SK-N-SH (cell line): ENCODE measurements at regions not wholly inside any gene's neighbourhood (a gene's known extent, or its start where the extent isn't known, plus 50 kb on each side); places are given as distances from the start of the nearest gene placed in this dataset.

Source experiments
- CTCF ChIA-PET: fragments of 300-600, 350-600 bp; formaldehyde crosslinking; extraction: SDS; loops from one replicate; lab custom pipeline; 2021; lab: Yijun Ruan, JAX
- POLR2A ChIA-PET: fragments of 350-600 bp; sonication (Branson Sonifier 250); formaldehyde crosslinking; extraction: SDS; loops from one replicate; lab custom pipeline; 2020; ENCODE audit warnings: antibody characterized with exemption, inconsistent platforms; lab: Yijun Ruan, JAX
- DNase-seq: peaks from one replicate; pipeline ENCODE4 v3.0.0; 2012
- H2AFZ ChIP-seq: fragments of 200-600 bp; sonication (generic); 2 replicates; pipeline ENCODE4 v1.8.1; 2016; ENCODE audit warnings: antibody characterized with exemption, mild to moderate bottlenecking, low read depth
- H3F3A ChIP-seq: fragments of 200-600 bp; sonication (generic); replicated peaks from 2 replicates; pipeline ENCODE3; 2016; ENCODE audit warnings: antibody characterized with exemption, mild to moderate bottlenecking; ENCODE audit not compliant: insufficient read depth
- H3K27ac ChIP-seq, 2 experiments: fragments of 200-500 bp in 1 of 2; fragments of 200-600 bp in 1 of 2; sonication (Bioruptor generic) in 1 of 2; sonication (generic), shearing (Covaris generic) in 1 of 2; 2 replicates each; pipeline versions ENCODE4 v1.5.1 to v1.6.1; 2014 to 2016; ENCODE audit warnings: low read depth in 2 of 2, inconsistent platforms in 1 of 2, low read length in 1 of 2, mild to moderate bottlenecking in 1 of 2, mixed read lengths in 1 of 2
- H3K27me3 ChIP-seq: fragments of 200-600 bp; sonication (generic), shearing (Covaris generic); 2 replicates; pipeline ENCODE4 v1.6.1; 2016; ENCODE audit warnings: mixed run types; ENCODE audit not compliant: insufficient read depth
- H3K36me3 ChIP-seq, 2 experiments: fragments of 200-500 bp in 1 of 2; fragments of 200-600 bp in 1 of 2; sonication (Bioruptor generic) in 1 of 2; sonication (generic) in 1 of 2; replicated peaks in 1 of 2; 2 replicates each; pipeline versions ENCODE3 to v1.5.1; 2014 to 2016; ENCODE audit warnings: low read length in 1 of 2, mild to moderate bottlenecking in 1 of 2; ENCODE audit not compliant: insufficient read depth in 2 of 2, control insufficient read depth in 1 of 2
- H3K4me1 ChIP-seq, 2 experiments: fragments of 200-500 bp in 1 of 2; fragments of 200-600 bp in 1 of 2; sonication (Bioruptor generic) in 1 of 2; sonication (generic), shearing (Covaris generic) in 1 of 2; 2 replicates each; pipeline versions ENCODE4 v1.5.1 to v1.6.1; 2014 to 2016; ENCODE audit warnings: low read depth in 1 of 2, low read length in 1 of 2, mixed run types in 1 of 2; ENCODE audit not compliant: insufficient read depth in 2 of 2, control insufficient read depth in 1 of 2
- H3K4me2 ChIP-seq: fragments of 200-600 bp; sonication (generic), shearing (Covaris generic); 2 replicates; pipeline ENCODE4 v1.6.1; 2017; ENCODE audit warnings: mixed run types
- H3K4me3 ChIP-seq, 2 experiments: fragments of 200-500 bp in 1 of 2; fragments of 200-600 bp in 1 of 2; sonication (Bioruptor generic) in 1 of 2; sonication (generic), shearing (Covaris generic) in 1 of 2; 2 replicates each; pipeline versions ENCODE4 v1.5.1 to v1.8.1; 2014 to 2016; ENCODE audit warnings: low read depth in 2 of 2, inconsistent platforms in 1 of 2, low read length in 1 of 2, mild to moderate bottlenecking in 1 of 2, mixed read lengths in 1 of 2, moderate library complexity in 1 of 2
- H3K79me2 ChIP-seq: fragments of 200-600 bp; sonication (generic); 2 replicates; pipeline ENCODE4 v1.8.1; 2017; ENCODE audit warnings: mild to moderate bottlenecking; ENCODE audit not compliant: insufficient read depth
- H3K9ac ChIP-seq: fragments of 200-600 bp; sonication (generic); 2 replicates; pipeline ENCODE4 v1.6.1; 2017; ENCODE audit warnings: mixed run types
- H3K9me2 ChIP-seq: fragments of 200-600 bp; sonication (generic); 2 replicates; pipeline ENCODE4 v1.6.1; 2017; ENCODE audit warnings: mixed run types
- H3K9me3 ChIP-seq: fragments of 200-600 bp; sonication (generic); 2 replicates; pipeline ENCODE4 v1.6.1; 2017; ENCODE audit warnings: mixed run types, mild to moderate bottlenecking, moderate library complexity
- H4K20me1 ChIP-seq: fragments of 200-600 bp; sonication (generic); 2 replicates; pipeline ENCODE4 v1.6.1; 2017; ENCODE audit warnings: mild to moderate bottlenecking, mixed run types; ENCODE audit not compliant: insufficient read depth
- CHD2 ChIP-seq: fragments of 150-350 bp; IDR thresholded peaks from 2 replicates; pipeline ENCODE4 v1.6.1; 2018; ENCODE audit warnings: low read length; ENCODE audit not compliant: partially characterized antibody
- CTCF ChIP-seq: fragments of 200-600 bp; sonication (generic); IDR thresholded peaks from 2 replicates; pipeline ENCODE4 v1.6.1; 2017; ENCODE audit warnings: antibody characterized with exemption, mild to moderate bottlenecking, moderate library complexity
- EP300 ChIP-seq, 2 experiments: IDR thresholded peaks; 2 replicates each; pipeline versions ENCODE4 v1.4.0 to v1.6.1; 2012; ENCODE audit warnings: borderline replicate concordance in 1 of 2, low read depth in 1 of 2, low read length in 1 of 2
- EZH2phosphoT487 ChIP-seq: fragments of 200-600 bp; sonication (generic); IDR thresholded peaks from 2 replicates; pipeline ENCODE4 v1.6.1; 2017; ENCODE audit warnings: low read depth, mixed run types, mild to moderate bottlenecking, antibody characterized with exemption, moderate library complexity, borderline replicate concordance
- FOSL2 ChIP-seq: IDR thresholded peaks from 2 replicates; pipeline ENCODE4 v1.4.0; 2012; ENCODE audit warnings: low read depth, mild to moderate bottlenecking, moderate library complexity, borderline replicate concordance
- FOXJ3 ChIP-seq: sonication (generic); formaldehyde crosslinking; IDR thresholded peaks from 2 replicates; pipeline ENCODE4 v1.5.1; 2020; ENCODE audit warnings: mild to moderate bottlenecking, missing genetic modification reagents
- NRF1 ChIP-seq: IDR thresholded peaks from 2 replicates; pipeline ENCODE4 v1.6.1; 2012; ENCODE audit warnings: low read depth, mild to moderate bottlenecking, low read length
- PBX3 ChIP-seq: IDR thresholded peaks from 2 replicates; pipeline ENCODE4; 2012
- POLR2AphosphoS5 ChIP-seq: IDR thresholded peaks from 2 replicates; pipeline ENCODE4 v1.6.1; 2012; ENCODE audit warnings: low read depth, low read length
- RCOR1 ChIP-seq: fragments of 150-350 bp; IDR thresholded peaks from 2 replicates; pipeline ENCODE4 v1.6.1; 2017; ENCODE audit warnings: antibody characterized with exemption, low read length
- RFX5 ChIP-seq: IDR thresholded peaks from 2 replicates; pipeline ENCODE4 v1.6.1; 2012; ENCODE audit warnings: mild to moderate bottlenecking, improper control_type of control experiment, low read length
- TAF1 ChIP-seq: IDR thresholded peaks from 2 replicates; pipeline ENCODE4 v1.6.1; 2012; ENCODE audit warnings: low read depth, mild to moderate bottlenecking, low read length, moderate library complexity, borderline replicate concordance
- TEAD4 ChIP-seq: IDR thresholded peaks from 2 replicates; pipeline ENCODE4 v1.4.0; 2012; ENCODE audit warnings: mild to moderate bottlenecking, borderline replicate concordance; ENCODE audit not compliant: insufficient read depth
- USF2 ChIP-seq: fragments of 150-350 bp; IDR thresholded peaks from 2 replicates; pipeline ENCODE4 v1.6.1; 2017; ENCODE audit warnings: antibody characterized with exemption, low read length, low read depth, borderline replicate concordance
- YY1 ChIP-seq: IDR thresholded peaks from 2 replicates; pipeline ENCODE4 v1.4.0; 2012; ENCODE audit warnings: low read depth, mild to moderate bottlenecking
- WGBS: methylation state at CpG from one replicate; pipeline ENCODE4 v1.1.6; 2017; ENCODE audit warnings: low lambda C conversion rate; 5-methylcytosine and 5-hydroxymethylcytosine counted together
- TF ChIP-seq, protein P1 (sequence below): IDR thresholded peaks from 2 replicates; pipeline ENCODE4 v1.4.0; 2012; ENCODE audit warnings: low read depth

DNA sequence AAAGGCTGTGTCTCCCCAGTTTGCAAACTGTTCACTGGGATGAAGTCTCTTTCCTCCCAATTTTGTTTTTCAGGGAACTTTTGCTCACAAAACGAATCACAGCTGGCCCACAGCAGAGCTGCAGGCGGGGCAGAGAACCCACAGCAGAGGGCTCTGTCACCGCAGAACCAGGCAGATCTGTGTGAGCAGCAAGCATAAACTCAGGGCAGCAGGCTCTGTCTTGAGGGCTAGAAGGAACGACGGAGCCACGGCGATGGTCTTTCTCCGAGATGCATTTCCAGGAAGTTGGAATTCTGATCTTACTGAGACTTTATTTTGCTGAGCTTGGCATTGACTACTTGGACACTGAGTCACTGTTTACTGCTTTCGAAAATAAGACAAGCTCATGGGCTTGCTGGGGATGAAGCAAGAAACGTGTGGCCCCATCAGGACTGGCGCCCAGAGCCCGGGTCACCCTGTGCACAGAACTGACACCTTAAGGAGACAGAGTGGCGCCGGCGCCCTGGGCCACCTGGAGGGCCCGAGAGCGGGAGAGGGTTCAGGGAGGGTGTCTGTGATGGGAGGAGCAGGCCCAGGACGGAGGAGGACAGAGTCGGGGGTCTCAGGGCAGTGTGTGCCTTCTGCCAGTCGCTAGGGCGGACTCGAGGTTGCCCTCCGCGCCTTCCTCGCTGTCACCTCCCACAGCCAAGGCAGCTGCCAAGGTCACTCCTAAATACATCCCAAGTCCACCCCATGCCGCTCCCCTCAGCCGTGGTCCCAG is 106.3 kb upstream of the NXT1 start:
- Histone ChIP-seq H3F3A (no peaks in the 10 kb centered on the region), H3K4me2 (peak overlapping the region; percentile 58), H2AFZ (no peak overlapping the region; the same call in 1 of the 2 replicates), H3K27ac (no peak overlapping the region), H3K4me3 (peak overlapping the region in 1 of 2 experiments; percentile 33; a peak in 1 of 4 replicates), H3K9me2 (no peaks in the 10 kb centered on the region), H3K79me2 (no peaks in the 10 kb centered on the region), H3K9me3 (no peaks in the 10 kb centered on the region), H3K27me3 (peaks cover 12% of the 10 kb centered on the region; the same call in 1 of the 2 replicates), H4K20me1 (no peaks in the 10 kb centered on the region), H3K9ac (no peak overlapping the region), H3K4me1 (no peaks in the 10 kb centered on the region), H3K36me3 (no peaks in the 10 kb centered on the region)
- TF ChIP-seq RFX5 = no peak
- no peak for TF ChIP-seq EP300 (IDR thresholded peaks at IDR 0.05; ENCODE audit: borderline replicate concordance in 1 of 2, low read depth in 1 of 2, low read length in 1 of 2)
- TF ChIP-seq RCOR1 = no peak
- TF ChIP-seq CHD2 = no peak
- no peak for TF ChIP-seq POLR2AphosphoS5
- DNase-seq = no peak
- WGBS = 33% methylated on average over 26 of the region's 27 CpGs
- ChIA-PET POLR2A (no interaction called here), CTCF (interaction anchor here (1.0 to 1.3 kb wide), 2 partner anchors 10 to 11 kb away, joined by 3 to 6 read pairs; no protein-coding TSS in a partner anchor)

DNA sequence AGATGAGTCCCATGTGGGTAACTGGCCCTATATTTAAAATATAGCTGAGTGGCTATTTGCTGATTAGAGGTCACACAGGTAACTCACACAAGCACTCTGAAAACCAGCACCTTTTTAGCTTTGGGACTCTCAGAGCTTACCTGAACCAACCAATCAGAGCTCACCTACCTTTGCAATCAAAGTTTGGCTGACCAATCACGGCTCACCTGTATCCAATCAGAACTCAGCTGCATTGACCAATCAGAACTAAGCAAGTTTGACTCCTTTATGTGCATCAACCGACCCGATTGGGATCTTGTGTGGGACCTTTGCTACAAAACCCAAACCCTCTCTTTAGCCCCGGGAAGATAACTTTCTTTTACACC is 106.8 kb upstream of the NXT1 start:
- no peak overlapping the region; the same call in 1 of the 2 replicates for H2AFZ ChIP-seq

More for the DNA sequence above, 106.8 kb upstream of the NXT1 start:
- H3F3A ChIP-seq = no peaks in the 10 kb centered on the region
- H3K9me2 ChIP-seq = no peaks in the 10 kb centered on the region
- ChIA-PET CTCF (interaction anchor here (1.3 kb wide), 1 partner anchor 9 kb away, joined by 6 read pairs; no protein-coding TSS in a partner anchor), POLR2A (no interaction called here)
- H3K9me3 ChIP-seq = no peaks in the 10 kb centered on the region
- H3K27ac ChIP-seq = no peak overlapping the region
- 27% methylated on average over 4 of the region's 4 CpGs for whole genome bisulfite sequencing
- H3K27me3 ChIP-seq = peaks cover 12% of the 10 kb centered on the region; the same call in 1 of the 2 replicates
- H3K4me3 ChIP-seq = peak overlapping the region in 1 of 2 experiments; percentile 33; a peak in 1 of 4 replicates
- H4K20me1 ChIP-seq = no peaks in the 10 kb centered on the region
- no peak overlapping the region for H3K9ac ChIP-seq
- TF ChIP-seq EZH2phosphoT487 = no peak
- TF ChIP-seq, protein P1, sequence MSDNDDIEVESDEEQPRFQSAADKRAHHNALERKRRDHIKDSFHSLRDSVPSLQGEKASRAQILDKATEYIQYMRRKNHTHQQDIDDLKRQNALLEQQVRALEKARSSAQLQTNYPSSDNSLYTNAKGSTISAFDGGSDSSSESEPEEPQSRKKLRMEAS = no peak
- TF ChIP-seq YY1 = no peak
- no peak for TF ChIP-seq TEAD4
- no peak for TF ChIP-seq FOXJ3
- TF ChIP-seq EP300 (IDR thresholded peaks at IDR 0.05; ENCODE audit: borderline replicate concordance in 1 of 2, low read depth in 1 of 2, low read length in 1 of 2) = no peak
- no peak for TF ChIP-seq TAF1
- no peak for TF ChIP-seq PBX3
- TF ChIP-seq USF2 = no peak
- TF ChIP-seq CTCF = no peak
- TF ChIP-seq FOSL2 = no peak
- TF ChIP-seq NRF1 = no peak
- DNase-seq = no peak
- no peaks in the 10 kb centered on the region for H3K79me2 ChIP-seq
- H3K4me2 ChIP-seq = peak overlapping the region; percentile 58
- H3K36me3 ChIP-seq = no peaks in the 10 kb centered on the region
- no peaks in the 10 kb centered on the region for H3K4me1 ChIP-seq
